ENCODE measurements at regions not wholly inside any gene's neighbourhood (a gene's known extent, or its start where the extent isn't known, plus 50 kb on each side); places are given as distances from the start of the nearest gene placed in this dataset.

- intact Hi-C loops (cut with DNase I), result no loop called here
- H3K4me1 ChIP-seq (ENCODE audit: control insufficient read depth in 2 of 3, insufficient read depth in 2 of 3, low read depth in 1 of 3, low read length in 3 of 3), result no peaks in the 10 kb centered on the region
- H3K27me3 ChIP-seq (ENCODE audit: control insufficient read depth, insufficient read depth, low read length), result no peaks in the 10 kb centered on the region
- peak in 3 of 5 donors; percentile 10 to 77 (median 48) for DNase-seq
- no peak overlapping the region for H3K9ac ChIP-seq (ENCODE audit: low read length in 3 of 3)
- H3K4me3 ChIP-seq (ENCODE audit: low read length in 3 of 3), result no peak overlapping the region
- no peak for TF ChIP-seq CTCF (IDR thresholded peaks at IDR 0.05; ENCODE audit: borderline replicate concordance, extremely low read depth, insufficient read depth)
- no peak for FAIRE-seq
- H3K36me3 ChIP-seq (ENCODE audit: control insufficient read depth in 2 of 3, insufficient read depth in 3 of 3, low read length in 3 of 3), result no peaks in the 10 kb centered on the region
- no peaks in the 10 kb centered on the region for H3K9me3 ChIP-seq (ENCODE audit: control insufficient read depth in 2 of 3, insufficient read depth in 1 of 3, low read length in 3 of 3)
- no peak overlapping the region for H3K27ac ChIP-seq (ENCODE audit: low read depth in 2 of 2, low read length in 2 of 2)
Measured at GRCh38 chr13:72431981-72432682, 295.3 kb downstream of the MZT1 start.

- H3K4me3 ChIP-seq (ENCODE audit: low read length in 3 of 3), result no peak overlapping the region
- DNase-seq (no peak), FAIRE-seq (no peak)
- no peaks in the 10 kb centered on the region for H3K36me3 ChIP-seq (ENCODE audit: control insufficient read depth in 2 of 3, insufficient read depth in 3 of 3, low read length in 3 of 3)
- H3K9me3 ChIP-seq (ENCODE audit: control insufficient read depth in 2 of 3, insufficient read depth in 1 of 3, low read length in 3 of 3), result no peaks in the 10 kb centered on the region
- TF ChIP-seq CTCF (IDR thresholded peaks at IDR 0.05; ENCODE audit: borderline replicate concordance, extremely low read depth, insufficient read depth), result no peak
- no peaks in the 10 kb centered on the region for H3K27me3 ChIP-seq (ENCODE audit: control insufficient read depth, insufficient read depth, low read length)
- no peak overlapping the region for H3K27ac ChIP-seq (ENCODE audit: low read depth in 2 of 2, low read length in 2 of 2)
- H3K9ac ChIP-seq (ENCODE audit: low read length in 3 of 3), result no peak overlapping the region
- H3K4me1 ChIP-seq (ENCODE audit: control insufficient read depth in 2 of 3, insufficient read depth in 2 of 3, low read depth in 1 of 3, low read length in 3 of 3), result no peaks in the 10 kb centered on the region
- intact Hi-C loops (cut with DNase I), result no loop called here
Measured at GRCh38 chr13:72430923-72431322, 296.5 kb downstream of the MZT1 start.

GRCh38 chr13:72427757-72428528 lies 299.5 kb downstream of the MZT1 start:
- FAIRE-seq (no peak), DNase-seq (no peak)
- Histone ChIP-seq H3K27me3 (ENCODE audit: control insufficient read depth, insufficient read depth, low read length) (no peaks in the 10 kb centered on the region), H3K9ac (ENCODE audit: low read length in 3 of 3) (no peak overlapping the region), H3K4me3 (ENCODE audit: low read length in 3 of 3) (no peak overlapping the region), H3K27ac (ENCODE audit: low read depth in 2 of 2, low read length in 2 of 2) (no peak overlapping the region), H3K4me1 (ENCODE audit: control insufficient read depth in 2 of 3, insufficient read depth in 2 of 3, low read depth in 1 of 3, low read length in 3 of 3) (no peaks in the 10 kb centered on the region), H3K36me3 (ENCODE audit: control insufficient read depth in 2 of 3, insufficient read depth in 3 of 3, low read length in 3 of 3) (no peaks in the 10 kb centered on the region), H3K9me3 (ENCODE audit: control insufficient read depth in 2 of 3, insufficient read depth in 1 of 3, low read length in 3 of 3) (no peaks in the 10 kb centered on the region)
- TF ChIP-seq CTCF (IDR thresholded peaks at IDR 0.05; ENCODE audit: borderline replicate concordance, extremely low read depth, insufficient read depth), result no peak
- intact Hi-C loops (cut with DNase I), result no loop called here

All from kidney (tissue), 13 donors.